ENCODE measurements at regions not wholly inside any gene's neighbourhood (a gene's known extent, or its start where the extent isn't known, plus 50 kb on each side); places are given as distances from the start of the nearest gene placed in this dataset.

- no peak for DNase-seq (ENCODE audit: low read depth)
These were observed 607.5 kb upstream of the SLC39A10 start for GRCh38 chr2:195049372-195050031.

GRCh38 chr2:195047955-195048354, 609.1 kb upstream of the SLC39A10 start:
- no peak for DNase-seq (ENCODE audit: low read depth)

GRCh38 chr2:195044801-195045200, 612.2 kb upstream of the SLC39A10 start:
- no peak for DNase-seq (ENCODE audit: low read depth)

- DNase-seq (ENCODE audit: low read depth) = no peak
These were observed 618.9 kb upstream of the SLC39A10 start for GRCh38 chr2:195038153-195038552.

GRCh38 chr2:195037045-195037444, 620.0 kb upstream of the SLC39A10 start:
- DNase-seq (ENCODE audit: low read depth) = no peak

GRCh38 chr2:195031411-195031810, 625.6 kb upstream of the SLC39A10 start:
- no peak for DNase-seq (ENCODE audit: low read depth)

- no peak for DNase-seq (ENCODE audit: low read depth)
These were observed 627.0 kb upstream of the SLC39A10 start for GRCh38 chr2:195029804-195030654.

- DNase-seq (ENCODE audit: low read depth) = no peak
These were observed 629.1 kb upstream of the SLC39A10 start for GRCh38 chr2:195027947-195028346.

- no peak for DNase-seq (ENCODE audit: low read depth)
These were observed 630.8 kb upstream of the SLC39A10 start for GRCh38 chr2:195026261-195026660.

GRCh38 chr2:195022508-195022830, 634.6 kb upstream of the SLC39A10 start:
- DNase-seq (ENCODE audit: low read depth) = no peak

- DNase-seq (ENCODE audit: low read depth) = no peak
These were observed 635.1 kb upstream of the SLC39A10 start for GRCh38 chr2:195021711-195022507.

GRCh38 chr2:195018462-195018861, 638.6 kb upstream of the SLC39A10 start:
- no peak for DNase-seq (ENCODE audit: low read depth)

- DNase-seq (ENCODE audit: low read depth) = no peak
These were observed 639.1 kb upstream of the SLC39A10 start for GRCh38 chr2:195017890-195018289.

- no peak for DNase-seq (ENCODE audit: low read depth)
These were observed 640.2 kb upstream of the SLC39A10 start for GRCh38 chr2:195016841-195017240.

GRCh38 chr2:195009202-195009601, 647.8 kb upstream of the SLC39A10 start:
- DNase-seq (ENCODE audit: low read depth) = no peak

- no peak for DNase-seq (ENCODE audit: low read depth)
These were observed 650.2 kb upstream of the SLC39A10 start for GRCh38 chr2:195006856-195007255.

- DNase-seq (ENCODE audit: low read depth) = no peak
These were observed 653.0 kb upstream of the SLC39A10 start for GRCh38 chr2:195003881-195004471.

GRCh38 chr2:195001924-195002323, 655.1 kb upstream of the SLC39A10 start:
- no peak for DNase-seq (ENCODE audit: low read depth)

- DNase-seq (ENCODE audit: low read depth) = no peak
These were observed 657.3 kb upstream of the SLC39A10 start for GRCh38 chr2:194999771-195000170.

GRCh38 chr2:194992648-194993047, 664.4 kb upstream of the SLC39A10 start:
- DNase-seq (ENCODE audit: low read depth) = no peak

- DNase-seq (ENCODE audit: low read depth) = no peak
These were observed 671.8 kb upstream of the SLC39A10 start for GRCh38 chr2:194985258-194985657.

- DNase-seq (ENCODE audit: low read depth) = no peak
These were observed 694.8 kb upstream of the SLC39A10 start for GRCh38 chr2:194962254-194962653.

All from activated T-cell treated with anti-CD3 and anti-CD28 coated beads for 24 hours (primary cell).